GM23338 (cell line): ENCODE measurements at regions not wholly inside any gene's neighbourhood (a gene's known extent, or its start where the extent isn't known, plus 50 kb on each side); places are given as distances from the start of the nearest gene placed in this dataset.

Source experiments
- ATAC-seq: fragments of 200-7000 bp; cut with Tn5 transposase; 3 replicates; pipeline ENCODE4 v1.9.1; 2020
- DNase-seq: peaks from one replicate; pipeline ENCODE4 v3.0.0-alpha.2; 2015; ENCODE audit warnings: low spot score
- H2AFZ ChIP-seq: fragments of 200-600 bp; sonication (generic); 2 replicates; pipeline ENCODE4 v1.8.0; 2016; ENCODE audit warnings: antibody characterized with exemption, mild to moderate bottlenecking, moderate library complexity
- H3F3A ChIP-seq: fragments of 200-600 bp; sonication (generic); replicated peaks from 2 replicates; pipeline ENCODE4 v1.8.0; 2017; ENCODE audit warnings: antibody characterized with exemption, mixed run types, low read depth
- H3K27ac ChIP-seq: fragments of 200-600 bp; sonication (generic); 2 replicates; pipeline ENCODE4 v1.6.1; 2016; ENCODE audit warnings: low read depth
- H3K27me3 ChIP-seq: fragments of 200-600 bp; sonication (generic); 2 replicates; pipeline ENCODE4 v1.8.0; 2016; ENCODE audit warnings: mild to moderate bottlenecking, mixed run types, moderate library complexity; ENCODE audit not compliant: insufficient read depth
- H3K36me3 ChIP-seq: fragments of 200-600 bp; sonication (generic); 2 replicates; pipeline ENCODE4 v1.8.0; 2016; ENCODE audit warnings: mild to moderate bottlenecking; ENCODE audit not compliant: insufficient read depth
- H3K4me1 ChIP-seq: fragments of 200-600 bp; sonication (generic); 2 replicates; pipeline ENCODE4 v1.8.0; 2016; ENCODE audit warnings: mild to moderate bottlenecking, moderate library complexity; ENCODE audit not compliant: insufficient read depth
- H3K4me2 ChIP-seq: fragments of 200-600 bp; sonication (generic); 2 replicates; pipeline ENCODE4 v1.7.1; 2017; ENCODE audit warnings: mixed run types
- H3K4me3 ChIP-seq: fragments of 200-600 bp; sonication (generic); 2 replicates; pipeline ENCODE4 v1.6.1; 2016; ENCODE audit warnings: mixed run types
- H3K79me2 ChIP-seq: fragments of 200-600 bp; sonication (generic); replicated peaks from 2 replicates; pipeline ENCODE4 v1.8.0; 2017; ENCODE audit warnings: mild to moderate bottlenecking; ENCODE audit not compliant: insufficient read depth
- H3K9me2 ChIP-seq: fragments of 200-600 bp; sonication (generic); 2 replicates; pipeline ENCODE4 v1.8.0; 2017; ENCODE audit not compliant: insufficient read depth
- H4K20me1 ChIP-seq: fragments of 200-600 bp; sonication (generic); replicated peaks from 2 replicates; pipeline ENCODE4 v1.8.0; 2017; ENCODE audit warnings: mild to moderate bottlenecking; ENCODE audit not compliant: insufficient read depth
- H3K27ac Mint-ChIP-seq: 2 replicates; pipeline ENCODE4 v1.8.0; 2020; ENCODE audit warnings: inconsistent platforms, mild to moderate bottlenecking, moderate library complexity, mixed read lengths
- H3K27me3 Mint-ChIP-seq: 3 replicates; pipeline ENCODE4 v1.8.0; 2022; ENCODE audit warnings: low read depth, mild to moderate bottlenecking, moderate library complexity, mixed read lengths, inconsistent platforms; ENCODE audit not compliant: insufficient read depth, poor library complexity
- H3K36me3 Mint-ChIP-seq: 3 replicates; pipeline ENCODE4 v1.8.0; 2021; ENCODE audit warnings: low read depth, mild to moderate bottlenecking, inconsistent platforms, moderate library complexity, mixed read lengths
- H3K4me1 Mint-ChIP-seq: 3 replicates; pipeline ENCODE4 v1.8.0; 2020; ENCODE audit warnings: mild to moderate bottlenecking, inconsistent platforms, mixed read lengths
- H3K4me3 Mint-ChIP-seq: 3 replicates; pipeline ENCODE4 v1.8.0; 2021; ENCODE audit warnings: moderate library complexity, mild to moderate bottlenecking, inconsistent platforms, mixed read lengths
- H3K9me3 Mint-ChIP-seq: 3 replicates; pipeline ENCODE4 v1.8.0; 2020; ENCODE audit warnings: moderate library complexity, mild to moderate bottlenecking, inconsistent platforms, mixed read lengths
- CREB1 ChIP-seq: fragments of 250-450 bp; sonication (Bioruptor Pico); IDR thresholded peaks from 2 replicates; pipeline ENCODE4 v1.5.0; 2020; ENCODE audit warnings: low read depth, mild to moderate bottlenecking, moderate library complexity
- ETS1 ChIP-seq: IDR thresholded peaks from 2 replicates; pipeline ENCODE4 v1.6.1; 2016; ENCODE audit warnings: antibody characterized with exemption
- EZH2 ChIP-seq: fragments of 200-600 bp; sonication (generic); IDR thresholded peaks from one replicate; pipeline ENCODE4 v1.8.0; 2017; ENCODE audit warnings: antibody characterized with exemption, mild to moderate bottlenecking, low read depth; ENCODE audit not compliant: unreplicated experiment
- EZH2phosphoT487 ChIP-seq: fragments of 200-600 bp; sonication (generic); IDR thresholded peaks from one replicate; pipeline ENCODE4 v1.8.1; 2018; ENCODE audit warnings: antibody characterized with exemption; ENCODE audit not compliant: unreplicated experiment
- JUNB ChIP-seq: IDR thresholded peaks from one replicate; pipeline ENCODE4 v1.6.1; 2016; ENCODE audit warnings: antibody characterized with exemption; ENCODE audit not compliant: unreplicated experiment
- NANOG ChIP-seq: IDR thresholded peaks from 2 replicates; pipeline ENCODE4 v1.6.1; 2016; ENCODE audit warnings: antibody characterized with exemption, borderline replicate concordance
- POLR2AphosphoS5 ChIP-seq: IDR thresholded peaks from 2 replicates; pipeline ENCODE4 v1.6.1; 2016; ENCODE audit warnings: antibody characterized with exemption, low read depth
- STAT1 ChIP-seq: IDR thresholded peaks from one replicate; pipeline ENCODE4 v1.6.1; 2016; ENCODE audit warnings: antibody characterized with exemption; ENCODE audit not compliant: unreplicated experiment
- ZNF114 ChIP-seq: fragments of 250-450 bp; sonication (Bioruptor Pico); IDR thresholded peaks from 2 replicates; pipeline ENCODE4 v1.5.0; 2020; ENCODE audit warnings: mild to moderate bottlenecking, moderate library complexity
- ZNF331 ChIP-seq: fragments of 250-450 bp; sonication (Bioruptor Pico); IDR thresholded peaks from 2 replicates; pipeline ENCODE4 v1.5.0; 2020; ENCODE audit warnings: low read depth, mild to moderate bottlenecking, moderate library complexity
- TF ChIP-seq, protein P1 (sequence below): fragments of 250-450 bp; sonication (Bioruptor Pico); IDR thresholded peaks from 2 replicates; pipeline ENCODE4 v1.5.0; 2020; ENCODE audit warnings: mild to moderate bottlenecking, moderate library complexity
- TF ChIP-seq, protein P2 (sequence below): IDR thresholded peaks from one replicate; pipeline ENCODE4 v1.6.1; 2018; ENCODE audit warnings: antibody characterized with exemption; ENCODE audit not compliant: unreplicated experiment
- TF ChIP-seq, protein P3 (sequence below), 2 experiments: fragments of 200-600 bp in 1 of 2; sonication (generic) in 1 of 2; conservative IDR thresholded peaks; 2 replicates each; pipeline versions ENCODE4 v1.5.1 to v1.6.1; 2016 to 2017; ENCODE audit warnings: antibody characterized with exemption in 2 of 2, low read depth in 2 of 2, mild to moderate bottlenecking in 2 of 2, moderate library complexity in 1 of 2

DNA sequence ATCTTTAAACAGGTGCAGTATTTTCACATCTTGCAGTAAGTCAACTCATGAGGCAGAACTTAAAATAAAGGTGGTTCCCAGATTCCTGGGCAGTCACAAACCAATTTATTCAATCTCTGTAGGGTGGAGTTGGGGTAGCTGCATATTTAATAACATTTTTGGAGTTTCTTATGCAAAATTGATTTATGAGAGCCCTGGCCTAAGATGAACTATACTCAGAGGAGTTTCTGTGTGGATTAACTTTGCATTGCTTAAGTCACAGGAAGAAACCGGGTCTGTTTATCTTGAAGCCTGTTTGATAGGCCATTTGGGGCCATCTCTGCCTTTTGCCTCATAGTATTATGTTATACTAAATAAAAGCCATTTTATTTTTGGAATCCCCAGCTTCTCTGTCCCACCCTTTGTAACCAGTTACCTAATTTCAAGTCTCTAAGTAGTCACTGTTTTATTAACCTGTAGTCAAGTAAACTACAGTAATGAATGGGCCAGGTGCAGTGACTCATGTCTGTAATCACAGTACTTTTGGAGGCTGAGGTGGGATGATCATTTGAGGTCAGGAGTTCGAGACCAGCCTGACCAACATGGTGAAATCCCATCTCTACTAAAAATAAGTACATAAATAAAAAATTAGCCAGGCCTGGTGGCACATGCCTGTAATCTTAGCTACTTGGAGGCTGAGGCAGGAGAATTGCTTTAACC is 104.4 kb upstream of the FAM3C start:
- Histone ChIP-seq H3K27me3 (no peaks in the 10 kb centered on the region), H3K4me2 (no peak overlapping the region), H3F3A (no peaks in the 10 kb centered on the region), H3K9me2 (0 out of 2 replicates have a peak, but pooled peaks cover 7% of the 10 kb centered on the region), H2AFZ (no peak overlapping the region), H3K27ac (no peak overlapping the region), H3K79me2 (no peaks in the 10 kb centered on the region), H4K20me1 (no peaks in the 10 kb centered on the region), H3K4me3 (no peak overlapping the region), H3K36me3 (peaks cover 11% of the 10 kb centered on the region; the same call in 1 of the 2 replicates), H3K4me1 (no peaks in the 10 kb centered on the region)
- Mint-ChIP-seq H3K27ac (no peak overlapping the region), H3K4me1 (no peaks in the 10 kb centered on the region), H3K27me3 (peaks cover 1% of the 10 kb centered on the region), H3K36me3 (peaks cover 31% of the 10 kb centered on the region), H3K9me3 (peaks cover 38% of the 10 kb centered on the region), H3K4me3 (no peak overlapping the region)
- no peak for ATAC-seq
- DNase-seq: no peak
- TF ChIP-seq ZNF114 (CRISPR knock-in tag) (no peak), EZH2 (no peak), NANOG (no peak), EZH2phosphoT487 (no peak), ZNF331 (CRISPR knock-in tag) (no peak), CREB1 (CRISPR knock-in tag) (no peak), ETS1 (no peak), STAT1 (no peak), JUNB (no peak), POLR2AphosphoS5 (no peak)
- TF ChIP-seq, protein P1, sequence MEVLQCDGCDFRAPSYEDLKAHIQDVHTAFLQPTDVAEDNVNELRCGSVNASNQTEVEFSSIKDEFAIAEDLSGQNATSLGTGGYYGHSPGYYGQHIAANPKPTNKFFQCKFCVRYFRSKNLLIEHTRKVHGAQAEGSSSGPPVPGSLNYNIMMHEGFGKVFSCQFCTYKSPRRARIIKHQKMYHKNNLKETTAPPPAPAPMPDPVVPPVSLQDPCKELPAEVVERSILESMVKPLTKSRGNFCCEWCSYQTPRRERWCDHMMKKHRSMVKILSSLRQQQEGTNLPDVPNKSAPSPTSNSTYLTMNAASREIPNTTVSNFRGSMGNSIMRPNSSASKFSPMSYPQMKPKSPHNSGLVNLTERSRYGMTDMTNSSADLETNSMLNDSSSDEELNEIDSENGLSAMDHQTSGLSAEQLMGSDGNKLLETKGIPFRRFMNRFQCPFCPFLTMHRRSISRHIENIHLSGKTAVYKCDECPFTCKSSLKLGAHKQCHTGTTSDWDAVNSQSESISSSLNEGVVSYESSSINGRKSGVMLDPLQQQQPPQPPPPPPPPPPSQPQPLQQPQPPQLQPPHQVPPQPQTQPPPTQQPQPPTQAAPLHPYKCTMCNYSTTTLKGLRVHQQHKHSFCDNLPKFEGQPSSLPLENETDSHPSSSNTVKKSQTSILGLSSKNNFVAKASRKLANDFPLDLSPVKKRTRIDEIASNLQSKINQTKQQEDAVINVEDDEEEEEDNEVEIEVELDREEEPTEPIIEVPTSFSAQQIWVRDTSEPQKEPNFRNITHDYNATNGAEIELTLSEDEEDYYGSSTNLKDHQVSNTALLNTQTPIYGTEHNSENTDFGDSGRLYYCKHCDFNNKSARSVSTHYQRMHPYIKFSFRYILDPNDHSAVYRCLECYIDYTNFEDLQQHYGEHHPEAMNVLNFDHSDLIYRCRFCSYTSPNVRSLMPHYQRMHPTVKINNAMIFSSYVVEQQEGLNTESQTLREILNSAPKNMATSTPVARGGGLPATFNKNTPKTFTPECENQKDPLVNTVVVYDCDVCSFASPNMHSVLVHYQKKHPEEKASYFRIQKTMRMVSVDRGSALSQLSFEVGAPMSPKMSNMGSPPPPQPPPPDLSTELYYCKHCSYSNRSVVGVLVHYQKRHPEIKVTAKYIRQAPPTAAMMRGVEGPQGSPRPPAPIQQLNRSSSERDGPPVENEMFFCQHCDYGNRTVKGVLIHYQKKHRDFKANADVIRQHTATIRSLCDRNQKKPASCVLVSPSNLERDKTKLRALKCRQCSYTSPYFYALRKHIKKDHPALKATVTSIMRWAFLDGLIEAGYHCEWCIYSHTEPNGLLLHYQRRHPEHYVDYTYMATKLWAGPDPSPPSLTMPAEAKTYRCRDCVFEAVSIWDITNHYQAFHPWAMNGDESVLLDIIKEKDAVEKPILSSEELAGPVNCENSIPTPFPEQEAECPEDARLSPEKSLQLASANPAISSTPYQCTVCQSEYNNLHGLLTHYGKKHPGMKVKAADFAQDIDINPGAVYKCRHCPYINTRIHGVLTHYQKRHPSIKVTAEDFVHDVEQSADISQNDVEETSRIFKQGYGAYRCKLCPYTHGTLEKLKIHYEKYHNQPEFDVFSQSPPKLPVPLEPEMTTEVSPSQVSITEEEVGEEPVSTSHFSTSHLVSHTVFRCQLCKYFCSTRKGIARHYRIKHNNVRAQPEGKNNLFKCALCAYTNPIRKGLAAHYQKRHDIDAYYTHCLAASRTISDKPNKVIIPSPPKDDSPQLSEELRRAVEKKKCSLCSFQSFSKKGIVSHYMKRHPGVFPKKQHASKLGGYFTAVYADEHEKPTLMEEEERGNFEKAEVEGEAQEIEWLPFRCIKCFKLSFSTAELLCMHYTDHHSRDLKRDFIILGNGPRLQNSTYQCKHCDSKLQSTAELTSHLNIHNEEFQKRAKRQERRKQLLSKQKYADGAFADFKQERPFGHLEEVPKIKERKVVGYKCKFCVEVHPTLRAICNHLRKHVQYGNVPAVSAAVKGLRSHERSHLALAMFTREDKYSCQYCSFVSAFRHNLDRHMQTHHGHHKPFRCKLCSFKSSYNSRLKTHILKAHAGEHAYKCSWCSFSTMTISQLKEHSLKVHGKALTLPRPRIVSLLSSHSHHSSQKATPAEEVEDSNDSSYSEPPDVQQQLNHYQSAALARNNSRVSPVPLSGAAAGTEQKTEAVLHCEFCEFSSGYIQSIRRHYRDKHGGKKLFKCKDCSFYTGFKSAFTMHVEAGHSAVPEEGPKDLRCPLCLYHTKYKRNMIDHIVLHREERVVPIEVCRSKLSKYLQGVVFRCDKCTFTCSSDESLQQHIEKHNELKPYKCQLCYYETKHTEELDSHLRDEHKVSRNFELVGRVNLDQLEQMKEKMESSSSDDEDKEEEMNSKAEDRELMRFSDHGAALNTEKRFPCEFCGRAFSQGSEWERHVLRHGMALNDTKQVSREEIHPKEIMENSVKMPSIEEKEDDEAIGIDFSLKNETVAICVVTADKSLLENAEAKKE: no peak
- TF ChIP-seq, protein P2, sequence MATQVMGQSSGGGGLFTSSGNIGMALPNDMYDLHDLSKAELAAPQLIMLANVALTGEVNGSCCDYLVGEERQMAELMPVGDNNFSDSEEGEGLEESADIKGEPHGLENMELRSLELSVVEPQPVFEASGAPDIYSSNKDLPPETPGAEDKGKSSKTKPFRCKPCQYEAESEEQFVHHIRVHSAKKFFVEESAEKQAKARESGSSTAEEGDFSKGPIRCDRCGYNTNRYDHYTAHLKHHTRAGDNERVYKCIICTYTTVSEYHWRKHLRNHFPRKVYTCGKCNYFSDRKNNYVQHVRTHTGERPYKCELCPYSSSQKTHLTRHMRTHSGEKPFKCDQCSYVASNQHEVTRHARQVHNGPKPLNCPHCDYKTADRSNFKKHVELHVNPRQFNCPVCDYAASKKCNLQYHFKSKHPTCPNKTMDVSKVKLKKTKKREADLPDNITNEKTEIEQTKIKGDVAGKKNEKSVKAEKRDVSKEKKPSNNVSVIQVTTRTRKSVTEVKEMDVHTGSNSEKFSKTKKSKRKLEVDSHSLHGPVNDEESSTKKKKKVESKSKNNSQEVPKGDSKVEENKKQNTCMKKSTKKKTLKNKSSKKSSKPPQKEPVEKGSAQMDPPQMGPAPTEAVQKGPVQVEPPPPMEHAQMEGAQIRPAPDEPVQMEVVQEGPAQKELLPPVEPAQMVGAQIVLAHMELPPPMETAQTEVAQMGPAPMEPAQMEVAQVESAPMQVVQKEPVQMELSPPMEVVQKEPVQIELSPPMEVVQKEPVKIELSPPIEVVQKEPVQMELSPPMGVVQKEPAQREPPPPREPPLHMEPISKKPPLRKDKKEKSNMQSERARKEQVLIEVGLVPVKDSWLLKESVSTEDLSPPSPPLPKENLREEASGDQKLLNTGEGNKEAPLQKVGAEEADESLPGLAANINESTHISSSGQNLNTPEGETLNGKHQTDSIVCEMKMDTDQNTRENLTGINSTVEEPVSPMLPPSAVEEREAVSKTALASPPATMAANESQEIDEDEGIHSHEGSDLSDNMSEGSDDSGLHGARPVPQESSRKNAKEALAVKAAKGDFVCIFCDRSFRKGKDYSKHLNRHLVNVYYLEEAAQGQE: no peak
- TF ChIP-seq, protein P3, sequence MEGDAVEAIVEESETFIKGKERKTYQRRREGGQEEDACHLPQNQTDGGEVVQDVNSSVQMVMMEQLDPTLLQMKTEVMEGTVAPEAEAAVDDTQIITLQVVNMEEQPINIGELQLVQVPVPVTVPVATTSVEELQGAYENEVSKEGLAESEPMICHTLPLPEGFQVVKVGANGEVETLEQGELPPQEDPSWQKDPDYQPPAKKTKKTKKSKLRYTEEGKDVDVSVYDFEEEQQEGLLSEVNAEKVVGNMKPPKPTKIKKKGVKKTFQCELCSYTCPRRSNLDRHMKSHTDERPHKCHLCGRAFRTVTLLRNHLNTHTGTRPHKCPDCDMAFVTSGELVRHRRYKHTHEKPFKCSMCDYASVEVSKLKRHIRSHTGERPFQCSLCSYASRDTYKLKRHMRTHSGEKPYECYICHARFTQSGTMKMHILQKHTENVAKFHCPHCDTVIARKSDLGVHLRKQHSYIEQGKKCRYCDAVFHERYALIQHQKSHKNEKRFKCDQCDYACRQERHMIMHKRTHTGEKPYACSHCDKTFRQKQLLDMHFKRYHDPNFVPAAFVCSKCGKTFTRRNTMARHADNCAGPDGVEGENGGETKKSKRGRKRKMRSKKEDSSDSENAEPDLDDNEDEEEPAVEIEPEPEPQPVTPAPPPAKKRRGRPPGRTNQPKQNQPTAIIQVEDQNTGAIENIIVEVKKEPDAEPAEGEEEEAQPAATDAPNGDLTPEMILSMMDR (conservative IDR thresholded peaks at IDR 0.05; ENCODE audit: low read depth in 2 of 2): no peak
